MM.1S (cell line): ENCODE measurements at regions not wholly inside any gene's neighbourhood (a gene's known extent, or its start where the extent isn't known, plus 50 kb on each side); places are given as distances from the start of the nearest gene placed in this dataset.

ENCODE experiments used
- EZH2 ChIP-seq: fragments of 300-600 bp; sonication (generic); optimal IDR thresholded peaks from 2 replicates; pipeline ENCODE3; 2017; ENCODE audit warnings: low read depth, mild to moderate bottlenecking, antibody characterized with exemption, low read length, mixed read lengths
- EZH2phosphoT487 ChIP-seq: fragments of 300-600 bp; sonication (generic); IDR thresholded peaks from 2 replicates; pipeline ENCODE4 v1.6.1; 2018; ENCODE audit warnings: antibody characterized with exemption, low read length
- TF ChIP-seq, protein P1 (sequence below): fragments of 300-600 bp; sonication (generic); IDR thresholded peaks from 2 replicates; pipeline ENCODE4 v1.5.1; 2016; ENCODE audit warnings: antibody characterized with exemption, low read length, mixed read lengths

DNA sequence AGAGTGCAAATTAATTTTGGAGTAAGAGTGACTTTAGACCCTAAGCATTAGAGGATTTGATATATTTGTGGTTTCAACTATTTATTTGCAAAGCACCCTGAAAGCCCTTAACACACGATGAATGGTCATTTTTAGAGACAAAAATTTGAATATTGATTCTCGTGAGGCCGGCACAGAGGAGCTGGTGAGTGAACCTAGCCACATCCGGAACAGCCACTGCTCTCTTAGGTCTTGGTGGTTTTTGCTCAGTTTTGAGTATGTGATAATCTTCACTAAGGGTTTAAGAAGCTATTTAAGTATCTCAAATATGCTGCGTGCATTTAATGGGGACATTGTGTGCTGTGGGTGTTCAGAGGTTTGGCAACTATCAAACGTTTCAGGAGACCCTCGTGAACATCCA, 204.8 kb downstream of the TSN start:
- TF ChIP-seq, protein P1, sequence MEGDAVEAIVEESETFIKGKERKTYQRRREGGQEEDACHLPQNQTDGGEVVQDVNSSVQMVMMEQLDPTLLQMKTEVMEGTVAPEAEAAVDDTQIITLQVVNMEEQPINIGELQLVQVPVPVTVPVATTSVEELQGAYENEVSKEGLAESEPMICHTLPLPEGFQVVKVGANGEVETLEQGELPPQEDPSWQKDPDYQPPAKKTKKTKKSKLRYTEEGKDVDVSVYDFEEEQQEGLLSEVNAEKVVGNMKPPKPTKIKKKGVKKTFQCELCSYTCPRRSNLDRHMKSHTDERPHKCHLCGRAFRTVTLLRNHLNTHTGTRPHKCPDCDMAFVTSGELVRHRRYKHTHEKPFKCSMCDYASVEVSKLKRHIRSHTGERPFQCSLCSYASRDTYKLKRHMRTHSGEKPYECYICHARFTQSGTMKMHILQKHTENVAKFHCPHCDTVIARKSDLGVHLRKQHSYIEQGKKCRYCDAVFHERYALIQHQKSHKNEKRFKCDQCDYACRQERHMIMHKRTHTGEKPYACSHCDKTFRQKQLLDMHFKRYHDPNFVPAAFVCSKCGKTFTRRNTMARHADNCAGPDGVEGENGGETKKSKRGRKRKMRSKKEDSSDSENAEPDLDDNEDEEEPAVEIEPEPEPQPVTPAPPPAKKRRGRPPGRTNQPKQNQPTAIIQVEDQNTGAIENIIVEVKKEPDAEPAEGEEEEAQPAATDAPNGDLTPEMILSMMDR = no peak
- no peak for TF ChIP-seq EZH2phosphoT487
- no peak for TF ChIP-seq EZH2
